ENCODE measurements at regions not wholly inside any gene's neighbourhood (a gene's known extent, or its start where the extent isn't known, plus 50 kb on each side); places are given as distances from the start of the nearest gene placed in this dataset.
A peak's percentile ranks its signal among the peaks of the same experiment; 100 is the strongest.

- no peak for DNase-seq
These were observed 179.0 kb downstream of the ADGRA3 start for GRCh38 chr4:22336822-22337221.

GRCh38 chr4:22334155-22334554 is 181.7 kb downstream of the ADGRA3 start:
- no peak for DNase-seq

- no peak for DNase-seq
These were observed 191.4 kb downstream of the ADGRA3 start for GRCh38 chr4:22324422-22324821.

GRCh38 chr4:22323691-22324090 is 192.2 kb downstream of the ADGRA3 start:
- no peak for DNase-seq

DNA sequence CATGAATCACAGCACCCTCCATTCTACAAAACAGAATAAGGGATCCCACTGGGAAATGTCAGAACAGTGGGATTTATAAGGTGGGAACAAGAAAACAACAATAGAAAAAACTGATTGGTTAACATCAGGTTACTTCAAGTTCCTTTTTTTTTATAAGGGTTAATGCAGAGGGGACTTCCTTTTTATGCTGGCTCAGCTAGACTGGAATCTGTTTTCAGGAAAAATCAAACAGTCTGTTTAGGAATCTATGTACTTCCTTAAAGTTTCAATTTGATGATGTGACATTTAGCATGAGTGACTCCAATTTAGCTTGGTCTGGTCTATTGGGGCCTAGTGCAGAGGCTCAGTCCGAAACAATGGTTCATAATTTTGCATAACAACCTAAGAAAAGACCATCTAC is 192.9 kb downstream of the ADGRA3 start:
- no peak for DNase-seq

DNA sequence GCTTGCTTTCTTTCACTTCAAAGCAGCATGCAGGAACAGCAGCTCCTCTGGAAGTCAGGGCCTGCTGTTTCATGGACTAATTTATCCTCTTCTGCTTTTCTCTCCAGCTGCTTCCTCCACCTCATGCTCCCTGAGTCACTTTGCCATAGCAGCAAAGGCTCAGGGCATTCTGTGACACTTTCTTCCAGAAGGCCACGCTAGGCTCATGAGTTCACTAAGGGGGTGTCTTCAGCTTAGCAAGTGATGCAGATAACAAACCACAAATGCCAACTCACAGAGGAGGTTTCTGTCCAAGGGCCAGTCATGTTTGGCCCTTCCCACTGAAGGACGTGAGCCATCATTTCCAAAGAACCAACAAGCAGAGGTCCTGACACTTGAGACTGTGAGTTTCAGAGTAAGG is 200.2 kb downstream of the ADGRA3 start:
- DNase-seq: no peak

- DNase-seq: no peak
These were observed 201.9 kb downstream of the ADGRA3 start for GRCh38 chr4:22313976-22314375.

- DNase-seq: no peak
These were observed 203.8 kb downstream of the ADGRA3 start for GRCh38 chr4:22312113-22312512.

DNA sequence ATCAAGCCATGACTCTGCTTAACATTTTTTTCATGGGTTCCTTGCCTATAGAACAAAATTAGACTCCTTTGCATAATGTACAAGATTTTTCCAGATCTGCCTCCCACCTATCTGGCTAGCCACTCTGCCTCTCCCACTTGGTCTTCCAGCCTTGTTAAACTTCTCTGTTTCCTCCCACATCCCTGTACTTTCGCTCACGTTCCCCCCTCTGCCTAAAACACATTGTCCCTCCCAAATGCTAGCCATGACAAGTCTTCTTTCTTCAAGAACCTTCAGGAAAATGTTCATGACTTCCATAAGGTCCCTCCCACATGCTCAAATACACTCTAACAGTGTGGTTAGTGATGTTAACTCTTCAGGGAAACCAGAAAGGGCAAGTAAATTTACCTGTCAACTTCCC is 214.6 kb downstream of the ADGRA3 start:
- no peak for DNase-seq

- DNase-seq: no peak
These were observed 216.2 kb downstream of the ADGRA3 start for GRCh38 chr4:22299678-22300077.

GRCh38 chr4:22287631-22288030 is 228.2 kb downstream of the ADGRA3 start:
- no peak for DNase-seq

DNA sequence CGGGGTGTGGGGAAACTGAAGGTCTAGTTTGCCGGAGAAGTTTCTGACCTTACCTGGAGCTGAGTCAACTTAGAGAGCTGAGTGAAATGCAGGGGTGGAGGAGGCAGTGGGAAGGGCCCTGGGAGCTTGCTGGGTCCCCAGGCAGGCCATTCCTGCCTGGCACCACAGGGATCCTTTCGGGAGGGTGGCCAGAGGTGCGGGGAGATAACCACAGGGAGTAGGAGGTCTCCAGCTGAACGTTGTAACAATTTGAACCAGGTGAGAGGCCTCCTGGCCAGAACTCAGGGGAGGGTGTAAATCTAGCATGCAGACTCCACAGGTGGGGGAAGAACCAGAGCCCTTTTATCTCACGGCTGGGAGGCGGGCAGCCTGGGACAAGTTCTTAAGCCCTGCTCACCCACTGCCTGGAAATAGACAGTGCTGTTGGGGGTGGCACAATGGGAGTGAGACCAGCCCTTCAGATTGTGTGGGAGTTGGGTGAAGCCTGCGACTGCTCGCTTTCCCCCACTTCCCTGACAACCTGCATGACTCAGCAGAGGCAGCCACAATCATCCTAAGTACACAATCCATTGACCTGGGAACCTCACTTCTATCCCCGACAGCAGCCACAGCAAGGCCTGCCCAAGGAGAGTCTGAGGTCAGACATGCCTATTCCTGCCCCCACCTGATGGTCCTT is 247.4 kb downstream of the ADGRA3 start:
- DNase-seq: no peak

DNA sequence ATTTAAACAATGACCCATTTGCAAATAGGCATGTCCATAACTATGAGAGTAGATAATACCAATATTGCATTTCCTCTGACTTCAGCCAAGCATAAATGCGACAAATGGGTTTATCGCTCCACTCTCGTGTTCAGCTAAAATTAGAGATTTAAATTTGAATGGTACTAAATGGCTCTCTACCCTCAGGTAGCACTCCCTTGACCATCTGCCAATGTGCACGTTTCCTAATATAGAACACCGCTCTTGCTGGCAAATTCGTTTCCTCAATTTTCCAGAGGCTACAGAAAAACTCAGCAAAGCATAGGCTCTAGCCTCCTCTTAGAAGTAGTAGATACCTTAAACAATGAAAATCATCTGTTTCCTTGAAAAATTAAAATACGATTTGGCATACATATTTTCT is 251.6 kb downstream of the ADGRA3 start:
- DNase-seq: no peak

GRCh38 chr4:22253431-22253830 is 262.4 kb downstream of the ADGRA3 start:
- no peak for DNase-seq

DNA sequence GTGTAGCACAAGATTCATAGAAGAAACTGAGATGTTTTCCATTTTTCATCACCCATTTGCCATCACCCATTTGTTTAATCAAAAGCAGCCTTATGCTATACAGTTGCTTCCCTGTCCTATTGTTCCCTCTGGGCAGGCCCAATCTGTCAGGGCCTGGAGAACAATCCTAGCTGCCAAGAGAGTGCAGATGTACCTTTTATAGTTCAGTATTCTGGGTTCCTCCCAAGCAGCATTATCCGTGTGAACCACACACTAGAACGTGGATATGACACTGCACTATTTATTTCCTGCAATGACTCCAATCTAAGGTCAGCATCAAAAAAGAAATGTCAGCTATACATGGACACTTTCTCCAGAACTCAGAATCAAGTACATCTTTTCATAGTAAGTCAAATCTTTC is 269.0 kb downstream of the ADGRA3 start:
- no peak for DNase-seq

- DNase-seq: no peak
These were observed 270.6 kb downstream of the ADGRA3 start for GRCh38 chr4:22245294-22245693.

DNA sequence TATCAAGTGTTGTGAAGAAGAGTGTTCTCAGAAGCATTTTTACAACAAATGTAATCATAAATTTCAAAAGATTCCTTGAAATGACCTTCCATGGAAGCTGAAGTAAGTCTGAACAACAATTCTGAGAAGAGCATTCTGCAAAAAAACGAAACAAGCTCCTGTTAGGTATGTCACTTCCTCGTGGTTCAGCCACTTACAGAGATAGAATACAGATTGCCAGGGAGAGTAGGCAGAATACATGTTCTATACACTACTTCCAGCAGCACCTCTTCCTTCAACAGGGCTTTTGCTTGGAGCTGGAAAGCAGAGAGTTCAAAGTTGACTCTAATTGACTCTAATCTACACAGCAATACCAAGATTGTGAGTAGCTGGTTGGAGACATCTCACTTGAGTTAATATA is 274.5 kb downstream of the ADGRA3 start:
- DNase-seq: no peak

GRCh38 chr4:22240814-22241213 is 275.1 kb downstream of the ADGRA3 start:
- no peak for DNase-seq

DNA sequence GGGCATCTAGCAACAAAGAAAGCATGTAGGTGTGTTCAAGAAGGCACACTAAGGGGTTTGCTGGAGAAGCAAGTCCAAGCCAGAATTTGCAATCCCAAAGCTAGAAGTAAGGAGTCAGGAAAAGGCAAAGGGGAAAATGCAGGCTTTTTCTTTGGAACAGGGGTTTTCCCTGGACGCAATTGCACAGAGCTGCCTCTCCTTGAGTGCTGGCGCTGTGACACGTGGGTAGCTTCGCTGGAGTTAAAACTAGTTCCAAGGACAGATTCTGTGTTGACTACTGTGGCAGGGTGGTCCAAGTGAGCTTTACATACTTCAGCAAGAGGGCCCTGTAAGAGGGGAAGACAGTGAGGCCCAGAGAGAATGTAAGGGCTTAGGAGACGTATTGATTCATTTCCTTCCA is 277.1 kb downstream of the ADGRA3 start:
- no peak for DNase-seq

DNA sequence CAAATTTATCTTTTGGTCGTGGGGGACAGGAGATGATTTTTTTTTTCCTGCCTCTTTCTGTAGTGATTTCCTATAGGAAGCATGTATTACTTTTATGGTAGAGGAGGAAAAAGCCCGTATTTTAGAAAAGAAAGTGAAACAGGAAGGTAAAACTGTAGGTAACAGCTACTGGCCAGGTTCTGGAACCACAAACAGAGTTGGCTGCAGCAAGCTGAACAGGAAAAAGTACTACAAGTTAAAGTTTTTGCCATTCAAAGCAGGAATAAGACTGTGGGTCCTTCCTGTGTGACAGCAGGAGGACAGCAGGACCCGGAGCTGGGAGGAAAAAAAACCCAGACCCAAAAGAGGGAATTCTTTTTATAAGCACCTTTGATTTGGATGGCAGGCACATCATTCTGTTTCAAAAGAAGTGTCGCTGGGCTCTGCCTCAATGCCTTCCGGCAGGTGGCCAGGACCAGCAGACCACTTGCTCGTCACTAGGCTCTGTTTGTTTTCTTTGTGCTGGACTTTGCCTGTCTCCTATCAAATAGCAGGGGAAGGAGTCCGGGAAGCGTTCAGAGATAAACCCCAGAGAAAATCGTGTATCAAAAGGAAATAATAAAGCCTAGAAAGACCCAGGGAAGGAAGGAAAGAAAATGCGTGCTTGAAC is 277.9 kb downstream of the ADGRA3 start:
- peak; percentile 49 for DNase-seq

GRCh38 chr4:22237155-22237751 is 278.6 kb downstream of the ADGRA3 start:
- peak; percentile 40 for DNase-seq

GRCh38 chr4:22235698-22236097 is 280.2 kb downstream of the ADGRA3 start:
- no peak for DNase-seq

GRCh38 chr4:22233230-22233629 is 282.6 kb downstream of the ADGRA3 start:
- no peak for DNase-seq

GRCh38 chr4:22220965-22221364 is 272.4 kb upstream of the KCNIP4 start:
- no peak for DNase-seq

DNA sequence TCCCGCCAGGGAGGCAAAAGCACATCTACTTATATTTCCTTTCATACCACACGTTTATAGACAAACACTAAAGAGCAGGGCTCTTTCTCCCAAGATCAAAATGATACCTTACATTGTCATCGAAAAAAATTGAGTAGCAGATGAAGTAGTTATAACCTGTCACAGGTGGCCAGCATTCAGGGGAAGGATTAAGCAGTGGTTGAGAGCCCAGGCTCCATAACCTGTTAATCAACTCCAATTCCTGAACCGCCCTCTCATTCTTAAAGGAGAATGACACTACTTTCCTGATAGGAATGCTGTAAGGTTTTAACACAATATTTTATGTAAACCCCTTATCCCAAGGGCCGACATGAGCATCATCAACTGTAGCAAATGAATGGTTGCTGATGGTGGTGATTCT is 268.9 kb upstream of the KCNIP4 start:
- DNase-seq: no peak

Measured in NCI-H1092 (cell line).